Stimulated activated CD4-positive, alpha-beta T cell treated with anti-CD3 and anti-CD28 coated beads, Interleukin-1b, Interleukin-23, amount 100 ng/mL, for 4 hours (primary cell): ENCODE measurements at regions not wholly inside any gene's neighbourhood (a gene's known extent, or its start where the extent isn't known, plus 50 kb on each side); places are given as distances from the start of the nearest gene placed in this dataset.
"Not testable (repeated sequence)": the region's sequence is repeated elsewhere in the genome, so short reads cannot be mapped to it uniquely, and the experiment has no call there.

ENCODE experiments used
- DNase-seq, 2 donors: peaks; one replicate each; pipeline ENCODE4 v3.0.0-alpha.2; 2020; ENCODE audit warnings: low read depth in 2 of 2

GRCh38 chr2:220346919-220347318, 719.5 kb downstream of the SLC4A3 start:
- no peak for DNase-seq

GRCh38 chr2:220347626-220348025, 720.2 kb downstream of the SLC4A3 start:
- no peak for DNase-seq

- no peak for DNase-seq
Observed at GRCh38 chr2:220348206-220348605, 720.8 kb downstream of the SLC4A3 start.

GRCh38 chr2:220353897-220354296, 726.5 kb downstream of the SLC4A3 start:
- no peak for DNase-seq

GRCh38 chr2:220356076-220356475, 728.6 kb downstream of the SLC4A3 start:
- DNase-seq = no peak

- no peak for DNase-seq
Observed at GRCh38 chr2:220365023-220365422, 737.6 kb downstream of the SLC4A3 start.

GRCh38 chr2:220366765-220367164, 739.3 kb downstream of the SLC4A3 start:
- no peak for DNase-seq

- DNase-seq = no peak
Observed at GRCh38 chr2:220370764-220371163, 743.3 kb downstream of the SLC4A3 start.

GRCh38 chr2:220371211-220371610, 743.8 kb downstream of the SLC4A3 start:
- DNase-seq = no peak

- DNase-seq = no peak
Observed at GRCh38 chr2:220373878-220374277, 746.4 kb downstream of the SLC4A3 start.

GRCh38 chr2:220374282-220374681, 746.9 kb downstream of the SLC4A3 start:
- no peak for DNase-seq

- no peak for DNase-seq
Observed at GRCh38 chr2:220377482-220378155, 750.2 kb downstream of the SLC4A3 start.

GRCh38 chr2:220387758-220388157, 760.3 kb downstream of the SLC4A3 start:
- DNase-seq = not testable (repeated sequence)

- no peak for DNase-seq
Observed at GRCh38 chr2:220393711-220394110, 766.3 kb downstream of the SLC4A3 start.

GRCh38 chr2:220394433-220394832, 767.0 kb downstream of the SLC4A3 start:
- no peak for DNase-seq

GRCh38 chr2:220396287-220396686, 768.9 kb downstream of the SLC4A3 start:
- DNase-seq = no peak

- no peak for DNase-seq
Observed at GRCh38 chr2:220410296-220410695, 782.9 kb downstream of the SLC4A3 start.

- no peak for DNase-seq
Observed at GRCh38 chr2:220417503-220417902, 790.1 kb downstream of the SLC4A3 start.

- DNase-seq = no peak
Observed at GRCh38 chr2:220419647-220420046, 792.2 kb downstream of the SLC4A3 start.

GRCh38 chr2:220420820-220421219, 793.4 kb downstream of the SLC4A3 start:
- no peak for DNase-seq

- DNase-seq = no peak
Observed at GRCh38 chr2:220422676-220423075, 795.2 kb downstream of the SLC4A3 start.

- no peak for DNase-seq
Observed at GRCh38 chr2:220424561-220424960, 797.1 kb downstream of the SLC4A3 start.

- DNase-seq = no peak
Observed at GRCh38 chr2:220432645-220433044, 805.2 kb downstream of the SLC4A3 start.

GRCh38 chr2:220433131-220433530, 805.7 kb downstream of the SLC4A3 start:
- no peak for DNase-seq
